Ovary (tissue), 3 donors: ENCODE measurements at regions not wholly inside any gene's neighbourhood (a gene's known extent, or its start where the extent isn't known, plus 50 kb on each side); places are given as distances from the start of the nearest gene placed in this dataset.

ENCODE experiments used
- CTCF ChIP-seq, 3 donors: fragments of 450-650 bp in 2 of 3; fragments of 200-600 bp in 1 of 3; IDR thresholded peaks; one replicate each; pipeline versions ENCODE4 v1.5.1 to v1.8.0; 2016 to 2022; ENCODE audit warnings: antibody characterized with exemption in 3 of 3, mild to moderate bottlenecking in 1 of 3
- POLR2A ChIP-seq: fragments of 450-650 bp; IDR thresholded peaks from one replicate; pipeline ENCODE4 v1.6.1; 2017; ENCODE audit warnings: antibody characterized with exemption, mild to moderate bottlenecking, moderate library complexity
- donor health status: DM: no; HTN: no; CAD: no.

DNA sequence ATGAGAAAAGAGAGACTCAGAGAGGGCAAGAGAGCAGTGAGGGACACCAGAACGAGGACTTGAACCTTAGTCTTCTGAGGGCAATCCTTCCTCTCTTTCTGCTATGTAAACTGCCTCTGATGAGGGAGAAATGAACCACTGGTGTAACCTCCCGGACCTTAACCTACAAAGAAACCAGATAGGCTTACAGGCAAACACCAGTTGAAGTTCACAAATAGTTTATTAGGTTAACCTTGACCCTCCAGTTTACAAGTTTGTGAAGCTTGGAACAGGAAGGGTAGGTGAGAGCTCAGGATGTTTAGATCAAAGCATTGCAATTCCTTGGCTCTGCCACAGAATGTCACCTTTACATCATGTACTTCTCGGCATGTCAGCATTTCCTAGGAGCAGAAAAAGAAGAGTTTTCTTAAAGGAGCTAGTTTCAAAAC lies 486.4 kb upstream of the SPRED2 start:
- TF ChIP-seq CTCF (IDR thresholded peaks at IDR 0.05) = no peak
- no peak for TF ChIP-seq POLR2A
